ENCODE measurements at regions not wholly inside any gene's neighbourhood (a gene's known extent, or its start where the extent isn't known, plus 50 kb on each side); places are given as distances from the start of the nearest gene placed in this dataset.

GRCh38 chr5:68708842-68709170 is 385.0 kb upstream of the SLC30A5 start:
- TF ChIP-seq CTCF (IDR thresholded peaks at IDR 0.05; ENCODE audit: borderline replicate concordance, extremely low read depth, low read length, poor library complexity, severe bottlenecking) (no peak), EZH2 (IDR thresholded peaks at IDR 0.05; ENCODE audit: borderline replicate concordance, low read depth, low read length, severe bottlenecking) (no peak)

Measured in DND-41 (cell line).